Activated T-cell treated with anti-CD3 and anti-CD28 coated beads for 24 hours (primary cell): ENCODE measurements at regions not wholly inside any gene's neighbourhood (a gene's known extent, or its start where the extent isn't known, plus 50 kb on each side); places are given as distances from the start of the nearest gene placed in this dataset.

Source experiments
- DNase-seq: peaks from one replicate; pipeline ENCODE4 v3.0.0-alpha.2; 2020; ENCODE audit warnings: low read depth

- no peak for DNase-seq
Measured at GRCh38 chr4:4637710-4638109, 95.9 kb upstream of the STX18 start.

DNA sequence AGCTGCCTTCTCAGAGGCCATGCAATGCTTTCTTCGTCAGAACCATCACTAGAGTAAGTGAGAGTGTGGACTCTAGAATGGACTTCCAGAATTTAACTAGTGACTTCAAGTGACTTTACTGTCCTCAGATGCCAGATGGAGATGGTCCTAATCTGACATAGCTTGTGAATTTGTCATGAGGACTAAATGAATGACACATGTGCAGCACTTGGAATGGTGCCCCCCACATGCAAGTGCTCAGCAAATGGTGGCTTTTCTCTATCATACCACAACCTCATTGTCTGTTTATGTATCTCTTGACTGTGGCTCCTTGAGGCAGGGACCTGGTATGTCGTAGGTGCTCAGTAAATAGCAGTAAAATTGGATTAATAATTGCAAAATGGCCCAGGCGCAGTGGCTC is 91.6 kb upstream of the STX18 start:
- no peak for DNase-seq

DNA sequence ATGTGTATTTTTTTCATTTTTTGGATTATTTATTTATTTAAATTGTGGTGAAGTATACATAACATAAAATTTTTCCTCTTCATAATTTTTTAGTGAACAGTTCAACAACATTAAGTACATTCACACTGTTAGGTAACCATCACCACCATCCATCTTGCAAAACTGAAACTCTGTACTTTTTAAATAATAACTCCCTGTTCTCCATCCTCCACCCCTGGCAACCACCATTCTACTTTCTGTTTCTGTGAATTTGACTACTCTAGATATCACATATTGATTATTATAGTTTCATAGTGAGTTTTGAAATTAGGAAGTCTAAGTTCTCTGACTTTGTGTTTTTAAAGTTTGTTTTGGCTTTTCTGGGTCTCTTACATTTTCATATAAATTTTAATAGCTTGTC is 89.3 kb upstream of the STX18 start:
- DNase-seq: no peak

DNA sequence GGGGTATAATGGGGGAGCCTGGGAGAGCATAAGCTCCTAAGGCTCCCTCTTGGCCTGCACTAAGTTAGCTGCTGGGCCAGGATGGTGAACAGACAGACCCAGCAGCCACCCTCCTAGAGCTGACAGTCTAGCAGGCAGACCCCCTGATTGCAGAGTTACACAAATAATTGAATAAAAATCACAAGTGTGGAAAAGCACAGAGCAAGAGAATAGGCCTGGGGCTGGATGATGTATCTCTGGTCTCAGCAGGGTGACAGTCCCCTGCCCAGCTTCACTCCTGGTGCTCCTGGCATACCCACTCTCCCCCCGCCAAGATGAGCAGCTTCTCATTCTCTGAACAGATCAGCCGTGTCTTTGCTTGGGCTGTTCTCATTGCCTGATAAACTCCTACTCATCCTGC is 86.1 kb upstream of the STX18 start:
- DNase-seq: no peak

DNA sequence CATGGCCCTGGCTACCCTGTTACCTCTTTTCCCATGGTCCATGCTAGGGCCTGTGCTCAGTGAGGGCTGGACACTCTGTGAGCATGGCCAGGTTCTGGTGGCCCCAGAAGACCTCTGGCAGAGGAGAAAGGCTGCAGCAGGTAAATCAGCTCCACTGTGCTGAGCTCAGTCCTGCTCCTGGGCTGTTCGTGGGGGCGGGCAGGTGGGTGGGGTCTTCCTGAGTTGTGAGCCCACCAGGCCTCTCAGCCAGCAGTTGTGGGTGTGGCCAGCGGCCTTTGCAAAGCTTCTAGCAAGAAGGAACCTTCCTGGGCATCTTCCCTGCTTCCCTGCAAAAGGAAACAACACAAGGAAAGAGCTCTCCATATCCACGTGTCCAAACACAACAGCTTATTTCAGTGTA is 85.3 kb upstream of the STX18 start:
- DNase-seq: no peak

DNA sequence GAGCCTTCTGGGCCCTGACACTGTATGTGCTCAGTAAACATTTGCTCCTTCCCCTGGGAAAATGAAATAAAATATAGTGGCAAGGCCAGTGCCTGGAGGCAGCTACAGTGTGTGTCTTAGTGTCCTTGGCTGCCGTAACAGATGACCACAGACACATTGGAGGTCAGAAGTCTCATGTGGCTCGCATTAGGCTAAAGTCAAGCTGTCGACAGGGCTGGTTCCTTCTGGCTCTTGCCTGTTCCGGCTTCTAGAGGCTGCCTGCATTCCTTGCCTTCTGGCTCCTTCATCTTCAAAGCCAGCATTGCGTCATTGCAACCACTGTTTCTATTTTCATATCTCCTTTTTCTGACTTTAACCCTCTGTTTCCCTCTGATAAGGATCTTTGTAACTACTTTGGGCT is 83.6 kb upstream of the STX18 start:
- no peak for DNase-seq

GRCh38 chr4:4624276-4624897 is 82.5 kb upstream of the STX18 start:
- DNase-seq: no peak

- DNase-seq: no peak
Measured at GRCh38 chr4:4619821-4620220, 78.0 kb upstream of the STX18 start.

DNA sequence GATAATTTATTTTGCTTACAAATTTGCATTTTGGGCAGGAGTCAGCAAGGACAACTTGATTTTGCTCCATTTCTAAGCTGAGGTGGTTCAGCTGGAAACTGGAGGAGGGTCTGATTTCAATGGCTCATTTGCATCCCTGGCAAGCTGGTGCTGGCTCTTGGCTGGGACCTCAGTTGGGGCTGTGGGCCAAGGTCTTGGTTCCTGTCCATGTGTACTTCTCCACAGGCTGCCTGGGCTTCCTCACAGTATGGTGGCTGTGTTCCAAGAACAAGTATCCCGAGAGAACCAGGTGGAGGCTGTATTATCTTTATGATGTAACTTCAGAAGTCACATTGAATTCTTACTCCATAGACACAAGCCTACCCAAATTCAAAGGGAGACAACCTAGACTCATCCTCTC is 77.0 kb upstream of the STX18 start:
- no peak for DNase-seq

DNA sequence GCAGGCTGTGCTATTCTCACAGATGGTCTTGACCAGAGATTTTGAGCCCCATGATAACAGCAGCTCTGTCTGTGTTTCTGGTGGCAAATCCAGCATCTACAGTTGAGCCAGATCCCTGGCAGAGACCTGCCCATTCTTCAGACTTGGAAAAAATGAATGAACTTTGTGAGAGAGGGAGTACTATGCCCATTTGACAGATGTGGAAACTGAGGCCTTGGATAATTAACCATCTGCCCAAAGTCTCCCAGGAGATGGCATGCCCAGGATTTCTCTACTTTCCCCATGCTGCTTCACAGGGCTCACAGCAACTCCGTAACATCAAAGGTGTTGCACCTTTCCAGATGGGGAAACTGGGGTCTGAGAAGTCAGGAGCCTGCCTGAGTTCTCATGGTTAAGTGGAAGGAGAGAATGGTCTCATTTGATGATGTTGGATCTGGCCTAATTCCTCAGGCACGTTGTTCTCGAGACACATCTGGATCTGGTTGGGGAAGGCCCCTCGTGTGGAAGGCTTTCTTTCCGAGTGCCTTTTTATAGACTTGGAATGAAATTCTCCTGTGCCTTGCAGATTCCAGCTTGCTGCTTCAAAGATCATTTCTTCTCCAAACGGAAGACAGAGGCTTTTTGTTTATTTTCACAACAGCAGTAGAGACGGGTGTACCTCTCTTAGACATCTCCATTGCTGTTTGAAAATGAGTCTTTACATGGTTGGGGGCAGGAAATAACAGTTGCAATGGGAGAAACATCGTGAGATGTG is 73.3 kb upstream of the STX18 start:
- no peak for DNase-seq

DNA sequence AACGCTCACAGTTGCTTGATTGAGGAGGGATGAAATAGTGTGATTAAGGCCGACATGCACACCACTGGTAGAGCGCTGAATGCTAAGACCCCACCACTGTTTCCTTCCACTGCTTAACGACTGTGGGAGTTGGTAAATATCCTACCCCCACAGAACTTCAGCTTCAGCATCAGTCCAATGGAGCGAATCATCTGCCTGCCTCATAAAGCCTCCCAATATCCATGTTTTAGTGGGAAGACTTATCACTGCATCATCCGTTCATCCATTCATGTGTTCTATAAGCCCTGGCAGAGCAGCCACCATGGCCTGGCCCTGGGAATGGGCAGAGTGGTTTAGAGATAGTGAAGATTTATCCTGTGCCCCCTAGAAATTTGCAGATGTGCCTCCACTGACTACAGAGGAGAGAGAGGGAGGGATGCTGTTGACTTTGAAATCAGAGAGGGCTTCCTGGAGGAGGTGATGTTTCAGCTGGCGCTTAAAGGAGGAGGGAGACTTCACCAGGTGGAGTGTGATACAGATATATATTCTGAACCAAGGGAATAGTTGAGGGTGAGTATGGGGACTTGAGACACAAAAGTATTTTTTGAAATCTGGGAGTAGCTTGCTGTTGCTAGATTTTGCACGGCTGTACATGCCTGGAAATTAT is 71.9 kb upstream of the STX18 start:
- no peak for DNase-seq

GRCh38 chr4:4613126-4613465 is 71.2 kb upstream of the STX18 start:
- no peak for DNase-seq

- no peak for DNase-seq
Measured at GRCh38 chr4:4610672-4611071, 68.8 kb upstream of the STX18 start.

GRCh38 chr4:4609622-4610334 is 67.9 kb upstream of the STX18 start:
- no peak for DNase-seq

GRCh38 chr4:4608214-4608537 is 66.3 kb upstream of the STX18 start:
- no peak for DNase-seq

DNA sequence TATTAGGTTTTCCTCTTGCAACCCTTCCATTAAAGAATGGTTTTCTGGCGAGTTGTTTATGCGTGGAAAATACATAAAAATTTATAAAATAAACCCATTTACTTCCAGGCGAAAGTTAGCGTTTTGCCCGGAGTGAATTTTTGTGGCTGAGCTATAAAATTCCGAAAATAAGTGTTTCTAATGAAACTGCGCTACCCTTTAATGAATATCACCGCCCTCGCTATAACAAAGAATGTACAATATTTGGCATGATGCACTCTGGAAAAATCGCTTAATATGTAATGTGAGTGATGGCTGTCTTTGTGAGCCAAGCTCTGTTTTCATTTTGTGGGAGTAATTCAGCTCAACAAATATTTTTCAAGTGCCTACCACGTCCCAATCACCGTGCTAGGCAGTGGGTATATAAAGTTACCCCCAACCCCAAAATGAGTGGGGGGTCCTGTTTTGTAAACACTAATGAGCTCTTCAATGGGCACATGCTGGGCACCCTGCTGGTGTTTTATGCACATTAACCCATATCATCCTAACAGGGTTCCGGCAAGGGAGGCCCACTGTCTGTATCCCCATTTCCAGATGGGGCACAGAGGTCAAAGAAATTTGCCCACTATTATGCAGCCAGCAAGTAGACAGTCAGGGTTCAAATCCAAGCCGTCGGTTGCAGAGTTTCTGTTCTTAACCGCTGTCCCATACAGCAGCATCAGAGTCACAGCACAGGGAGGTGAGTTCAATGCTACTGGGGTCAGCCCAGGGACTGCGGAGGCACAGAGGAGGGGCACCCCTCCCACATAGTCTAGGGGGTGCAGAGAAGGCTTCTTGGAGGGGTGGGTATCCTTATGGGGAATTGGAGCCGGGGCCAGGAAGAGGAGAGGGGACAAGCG is 65.7 kb upstream of the STX18 start:
- DNase-seq: no peak

DNA sequence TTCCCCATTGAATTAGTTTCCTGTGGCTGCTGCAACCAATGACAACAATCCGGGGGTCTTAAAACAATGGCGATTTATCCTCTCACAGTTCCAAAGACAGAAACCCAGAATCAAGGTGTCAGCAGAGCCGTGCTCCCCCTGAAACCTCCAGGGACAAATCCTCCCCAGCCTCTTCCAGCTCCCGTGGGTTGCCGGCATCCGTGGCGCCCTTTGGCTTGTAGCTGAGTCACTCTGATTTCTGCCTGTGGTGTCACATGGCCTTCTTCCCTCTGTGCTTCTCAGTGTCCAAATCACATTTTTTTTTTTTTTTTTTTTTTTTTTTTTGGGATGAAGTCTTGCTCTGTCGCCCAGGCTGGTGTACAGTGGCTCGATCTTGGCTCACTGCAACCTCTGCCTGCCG is 64.5 kb upstream of the STX18 start:
- no peak for DNase-seq

- DNase-seq: no peak
Measured at GRCh38 chr4:4605849-4606248, 64.0 kb upstream of the STX18 start.

- DNase-seq: no peak
Measured at GRCh38 chr4:4603592-4603991, 61.7 kb upstream of the STX18 start.

- no peak for DNase-seq
Measured at GRCh38 chr4:4603067-4603466, 61.2 kb upstream of the STX18 start.

DNA sequence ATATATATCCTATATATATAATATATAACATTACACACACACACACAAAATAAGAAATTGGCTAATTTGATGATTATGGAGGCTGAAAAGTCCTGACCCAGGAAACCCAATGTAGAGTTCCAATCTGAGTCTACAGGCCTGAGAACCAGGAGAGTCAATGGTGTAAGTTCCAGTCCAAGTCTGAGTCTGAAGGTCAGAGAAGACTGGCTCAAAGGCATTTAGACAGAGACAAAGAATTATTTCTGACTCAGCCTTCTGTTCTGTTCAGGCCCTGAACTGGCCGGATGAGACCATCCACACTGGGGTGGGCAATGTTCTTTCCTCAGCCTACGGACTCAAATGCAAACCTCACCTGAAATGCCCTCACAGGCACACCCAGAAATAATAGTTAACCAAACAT is 60.6 kb upstream of the STX18 start:
- no peak for DNase-seq

DNA sequence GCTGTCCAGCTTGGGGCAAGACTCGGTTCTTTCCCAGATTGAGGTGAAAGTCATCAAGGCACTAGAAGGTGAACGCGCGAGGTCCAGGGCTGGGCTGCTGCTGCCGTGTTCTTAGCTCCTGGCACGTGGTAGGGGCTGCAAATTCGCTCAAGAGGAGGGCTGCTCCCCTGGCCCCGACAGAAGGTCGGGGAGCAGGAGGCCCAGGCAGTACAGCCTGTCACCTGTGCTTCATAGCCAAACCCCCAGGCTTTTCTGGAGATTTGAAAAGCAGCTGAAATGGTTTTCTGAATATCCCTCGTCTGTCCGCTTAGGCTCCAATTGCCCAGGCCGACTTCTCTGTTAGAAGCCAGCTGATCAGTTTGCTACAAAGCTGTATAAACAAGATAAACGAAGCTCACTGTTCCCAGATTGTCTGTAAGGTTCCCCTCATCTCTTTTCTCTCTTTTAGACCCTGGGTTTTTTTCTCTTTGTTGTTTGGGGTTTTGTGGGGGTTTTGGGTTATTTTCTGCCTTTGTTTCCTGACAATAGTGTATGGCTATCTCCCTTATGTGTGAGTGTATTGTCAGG is 60.0 kb upstream of the STX18 start:
- no peak for DNase-seq
